Activated T-helper 1 cell treated with anti-CD3 and anti-CD28 coated beads, Interleukin-2, amount 50 U/mL, for 16 hours (primary cell): ENCODE measurements at regions not wholly inside any gene's neighbourhood (a gene's known extent, or its start where the extent isn't known, plus 50 kb on each side); places are given as distances from the start of the nearest gene placed in this dataset.
"Not testable (repeated sequence)": the region's sequence is repeated elsewhere in the genome, so short reads cannot be mapped to it uniquely, and the experiment has no call there.

Experiments
- DNase-seq, 2 donors: peaks; one replicate each; pipeline ENCODE4 v3.0.0-alpha.2; 2020; ENCODE audit warnings: low read depth in 1 of 2, low spot score in 1 of 2

DNA sequence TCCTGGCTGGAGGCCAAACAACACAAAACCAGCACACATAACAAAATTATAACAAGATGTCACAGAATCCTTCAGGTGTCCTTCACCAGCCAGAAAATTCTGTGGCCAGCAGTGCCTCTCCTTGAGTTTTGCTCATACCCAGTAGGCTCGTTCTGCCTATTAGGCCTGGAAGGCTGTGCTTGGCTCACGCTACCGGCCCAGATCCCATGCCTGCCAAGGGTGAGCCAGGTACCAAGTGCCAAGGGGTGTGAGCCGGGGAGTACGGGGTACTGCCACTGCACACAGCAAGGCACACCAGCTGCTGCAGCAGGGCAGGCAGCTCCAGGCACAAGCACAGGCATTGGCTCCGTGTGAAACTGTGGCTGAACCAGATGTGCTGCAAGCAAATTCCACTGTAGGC, 1562.0 kb downstream of the REEP3 start:
- no peak for DNase-seq

DNA sequence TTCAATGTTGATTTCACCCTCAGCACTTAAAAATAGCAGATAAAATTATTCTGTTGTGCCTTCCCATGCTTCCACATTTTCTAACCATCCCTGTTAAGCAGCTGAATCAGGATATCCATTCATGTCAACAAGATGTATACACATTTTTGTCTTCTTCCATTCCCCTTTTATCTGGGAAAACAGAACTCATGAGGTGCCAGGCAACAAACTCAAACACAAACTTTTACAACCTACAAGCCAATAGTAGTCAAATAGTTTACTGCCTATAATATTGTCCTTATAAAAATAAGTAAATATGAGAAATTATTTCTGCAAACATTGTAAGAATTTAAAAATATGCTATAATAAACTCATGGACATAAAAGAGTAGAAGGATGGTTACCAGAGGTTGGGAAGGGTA, 1569.8 kb downstream of the REEP3 start:
- no peak for DNase-seq

DNA sequence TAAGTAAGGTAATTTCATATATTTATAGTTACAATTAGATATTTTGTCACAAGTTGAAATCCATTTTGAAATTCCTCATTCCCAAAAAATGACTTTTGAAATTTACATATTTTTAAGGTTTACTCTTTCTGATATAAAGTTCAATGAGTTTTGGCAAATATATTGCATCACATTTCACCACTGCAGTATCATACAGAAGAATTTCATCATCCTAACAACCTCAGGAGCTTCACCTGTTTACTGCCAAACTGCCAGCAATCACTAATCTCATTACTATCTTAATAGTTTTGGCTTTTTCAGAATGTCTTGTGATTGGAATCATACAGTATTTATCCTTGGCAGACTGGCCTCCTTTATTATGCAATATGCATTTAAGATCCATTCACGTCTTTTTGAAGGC, 1578.9 kb downstream of the REEP3 start:
- no peak for DNase-seq

DNA sequence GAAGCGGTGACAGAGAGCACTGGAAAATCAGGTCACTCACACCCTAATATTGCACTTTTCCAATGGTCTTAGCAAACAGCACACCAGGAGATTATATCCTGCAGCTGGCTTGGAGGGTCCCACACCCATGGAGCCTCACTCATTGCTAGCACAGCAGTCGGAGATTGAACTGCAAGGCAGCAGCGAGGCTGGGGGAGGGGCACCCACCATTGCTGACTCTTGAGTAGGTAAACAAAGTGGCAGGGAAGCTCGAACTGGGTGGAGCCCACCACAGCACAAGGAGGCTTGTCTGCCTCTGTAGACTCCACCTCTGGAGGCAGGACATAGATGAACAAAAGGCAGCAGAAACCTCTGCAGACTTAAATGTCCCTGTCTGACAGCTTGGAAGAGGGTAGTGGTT, 1579.7 kb downstream of the REEP3 start:
- DNase-seq, result not testable (repeated sequence)

DNA sequence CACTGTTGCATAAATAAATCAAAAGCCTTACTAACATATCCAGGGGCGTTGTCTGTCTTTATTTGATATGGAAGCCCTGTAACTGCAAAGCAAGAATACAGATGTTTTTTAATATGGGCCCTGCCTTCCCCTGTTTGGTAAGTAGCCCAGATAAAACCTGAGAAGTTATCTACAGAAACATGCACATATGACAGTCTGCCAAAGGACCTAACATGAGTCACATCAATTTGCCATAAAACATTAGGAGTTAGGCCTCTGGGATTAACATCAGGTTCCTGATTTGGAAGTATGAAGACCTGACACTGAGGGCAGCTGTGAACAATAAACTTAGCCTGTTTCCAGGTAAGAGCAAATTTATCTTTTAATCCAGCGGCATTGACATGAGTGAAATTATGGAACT, 1588.8 kb downstream of the REEP3 start:
- DNase-seq, result no peak

DNA sequence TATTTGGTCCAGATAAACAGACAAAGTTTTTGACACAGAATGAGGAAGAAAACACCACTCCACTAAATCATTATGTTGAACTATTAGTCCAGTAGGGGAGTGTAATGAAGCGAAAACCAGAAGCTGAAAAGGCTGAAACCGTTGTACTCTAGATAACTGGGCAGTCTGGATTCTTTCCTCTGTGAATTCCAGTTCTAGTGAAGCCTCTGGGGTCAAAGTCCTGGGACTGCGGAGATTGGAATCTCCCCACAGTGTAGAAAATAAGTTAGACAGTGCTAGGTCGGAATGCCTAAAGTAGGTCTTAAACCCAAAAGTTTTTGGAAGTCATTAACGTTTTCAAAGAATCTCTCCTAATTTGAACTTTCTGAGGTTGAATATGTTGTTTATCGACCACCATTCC, 1589.9 kb downstream of the REEP3 start:
- DNase-seq, result not testable (repeated sequence)

DNA sequence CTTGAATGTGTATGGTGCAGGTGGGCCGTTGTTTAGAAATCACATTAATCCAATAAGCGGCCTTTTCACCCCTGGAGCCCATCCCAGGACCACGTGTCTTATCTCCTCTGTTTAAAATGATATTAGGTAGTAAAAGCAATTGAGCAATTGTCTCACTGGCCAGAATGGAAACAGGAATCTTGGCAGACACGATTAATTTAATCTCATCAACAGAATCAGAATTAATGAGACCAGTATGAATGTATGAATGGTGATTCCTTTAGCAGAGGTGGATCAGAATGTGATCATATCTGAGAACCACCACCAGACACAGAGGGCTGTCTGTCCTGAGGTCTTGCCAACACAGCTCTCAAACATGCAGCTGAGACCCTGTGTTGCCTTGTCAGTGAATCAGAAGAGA, 1591.4 kb downstream of the REEP3 start:
- no peak for DNase-seq

DNA sequence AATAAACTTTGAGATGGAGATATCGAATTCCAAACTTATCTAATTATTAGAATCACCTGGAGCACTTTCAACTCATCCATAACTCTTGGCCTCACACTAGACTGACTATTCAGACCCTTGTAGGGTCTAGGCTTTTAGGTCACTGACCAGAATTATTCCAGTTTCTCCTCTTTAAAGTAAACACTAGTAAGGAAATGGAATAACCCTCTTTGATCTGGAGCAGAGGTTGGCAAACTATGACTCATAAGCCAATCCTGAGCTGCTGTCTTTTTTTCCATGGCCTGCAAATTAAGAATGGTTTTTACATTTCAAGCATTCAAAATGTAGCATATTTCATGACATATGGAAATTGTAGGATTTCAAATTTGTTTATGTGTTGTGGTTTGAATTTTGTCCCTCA, 1601.9 kb downstream of the REEP3 start:
- no peak for DNase-seq

DNA sequence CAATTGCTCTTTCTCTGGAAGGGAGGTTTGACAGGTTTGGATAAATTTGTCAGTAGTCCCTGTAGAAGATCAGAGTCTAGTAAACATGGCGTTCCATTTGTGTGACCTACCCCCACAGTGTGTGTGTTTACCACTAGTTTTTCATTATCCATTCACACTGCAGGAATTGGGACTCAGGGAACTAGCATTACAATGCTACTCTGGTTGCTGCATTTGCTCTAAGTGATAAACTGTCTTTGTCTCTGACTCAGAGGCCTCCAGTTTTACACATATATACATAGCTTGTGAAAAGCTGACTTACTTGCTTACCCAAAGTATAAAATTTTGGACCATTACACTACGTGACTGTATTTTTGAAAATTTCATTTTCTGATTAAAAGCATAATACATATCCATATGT, 1604.0 kb downstream of the REEP3 start:
- no peak for DNase-seq

DNA sequence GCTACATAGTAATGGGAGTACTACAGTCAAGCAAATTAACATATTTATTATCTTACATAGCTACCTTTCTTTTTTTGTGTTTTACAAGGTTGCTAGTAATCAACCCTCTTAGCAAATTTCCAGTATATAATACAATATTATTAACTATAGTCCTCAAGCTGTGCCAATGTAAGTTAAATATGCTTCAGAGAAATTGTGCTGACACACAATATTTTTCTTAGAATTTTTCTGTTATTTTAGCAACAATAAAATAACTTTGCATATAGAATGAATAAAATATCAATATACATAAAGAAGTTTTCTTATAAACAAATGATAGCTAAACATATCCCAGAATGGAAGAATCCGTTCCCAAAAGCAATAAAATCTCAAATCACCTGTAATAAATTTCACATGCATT, 1605.1 kb downstream of the REEP3 start:
- DNase-seq, result no peak

DNA sequence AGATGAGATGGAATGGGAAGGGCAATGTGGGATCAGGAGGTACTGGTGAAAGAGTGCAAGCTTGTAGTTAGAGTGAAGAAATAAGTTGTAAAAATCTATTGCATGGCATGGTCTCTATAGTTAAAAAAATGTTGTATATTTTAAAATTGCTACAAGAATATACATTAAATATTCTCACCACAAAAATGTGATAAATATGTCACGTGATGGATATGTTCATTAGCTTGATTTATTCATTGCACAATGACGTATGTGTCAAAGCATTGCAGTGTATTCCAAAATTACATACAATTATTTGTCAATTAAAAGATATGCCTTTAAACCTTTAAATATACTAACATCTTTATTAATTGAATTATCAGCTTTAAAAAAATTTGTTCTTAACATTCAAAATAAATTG, 1607.1 kb downstream of the REEP3 start:
- DNase-seq, result no peak

DNA sequence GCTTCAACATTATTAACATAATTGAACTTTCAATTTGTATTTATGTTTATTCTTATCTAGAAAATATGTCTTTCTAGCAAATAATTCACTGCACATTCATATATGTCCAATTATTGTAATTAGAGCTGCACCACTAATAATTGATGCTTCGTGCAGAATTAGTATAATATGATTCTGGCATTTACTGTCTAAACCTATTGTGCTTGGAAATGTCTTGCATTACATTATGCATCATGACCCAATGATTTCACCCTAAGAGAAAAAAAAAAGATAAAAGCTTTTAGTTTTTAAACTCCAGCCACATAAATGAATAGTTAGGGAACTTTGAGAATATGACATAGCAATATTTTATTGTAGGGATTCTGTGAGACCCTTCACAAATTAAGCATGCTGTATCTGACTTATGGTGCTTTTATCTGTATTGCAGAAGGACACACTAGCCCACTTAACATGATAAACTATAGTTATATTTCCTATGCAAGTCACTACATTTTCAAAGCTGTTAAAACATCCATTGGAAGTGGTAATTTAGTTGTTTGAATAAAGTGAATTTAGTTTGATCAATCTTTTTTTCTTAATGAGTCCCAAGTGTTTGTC, 1609.1 kb downstream of the REEP3 start:
- no peak for DNase-seq

DNA sequence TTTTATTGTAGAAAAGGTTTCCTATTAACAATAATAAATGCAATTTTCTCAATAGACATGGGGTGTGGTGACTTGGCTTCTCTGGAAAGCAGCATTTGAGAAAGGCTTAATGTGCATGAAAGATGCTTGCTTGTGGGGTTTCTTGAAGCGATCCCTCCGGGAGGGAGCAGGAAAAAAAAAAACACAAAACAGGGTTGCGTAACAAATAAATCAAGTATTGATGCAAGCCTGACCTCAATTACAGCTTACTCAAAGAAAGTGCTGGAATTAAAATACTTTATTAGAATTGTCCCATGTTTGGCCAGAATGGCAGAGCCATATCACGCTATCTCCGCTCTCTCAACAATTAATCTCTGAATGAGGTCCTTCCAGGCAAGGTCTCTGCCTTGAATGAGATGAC, 1612.5 kb downstream of the REEP3 start:
- no peak for DNase-seq

DNA sequence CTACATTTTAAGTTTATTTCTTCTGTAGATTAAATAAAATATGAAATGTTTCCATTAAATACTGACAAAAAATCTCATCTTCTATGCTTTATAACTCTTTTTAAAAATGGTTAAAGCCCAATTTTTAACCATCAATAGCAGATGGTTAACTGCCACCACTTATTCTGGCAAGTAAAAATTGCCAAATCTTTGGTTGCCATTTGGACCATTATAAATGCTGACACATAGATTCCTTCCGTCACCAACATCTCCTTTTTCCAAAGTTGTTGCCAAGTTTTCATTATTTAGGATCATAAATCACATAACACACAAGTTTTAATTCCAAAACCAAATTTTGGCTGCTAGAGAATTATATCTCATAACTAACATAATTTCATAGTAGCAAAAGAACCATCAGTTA, 1614.3 kb downstream of the REEP3 start:
- DNase-seq, result no peak

DNA sequence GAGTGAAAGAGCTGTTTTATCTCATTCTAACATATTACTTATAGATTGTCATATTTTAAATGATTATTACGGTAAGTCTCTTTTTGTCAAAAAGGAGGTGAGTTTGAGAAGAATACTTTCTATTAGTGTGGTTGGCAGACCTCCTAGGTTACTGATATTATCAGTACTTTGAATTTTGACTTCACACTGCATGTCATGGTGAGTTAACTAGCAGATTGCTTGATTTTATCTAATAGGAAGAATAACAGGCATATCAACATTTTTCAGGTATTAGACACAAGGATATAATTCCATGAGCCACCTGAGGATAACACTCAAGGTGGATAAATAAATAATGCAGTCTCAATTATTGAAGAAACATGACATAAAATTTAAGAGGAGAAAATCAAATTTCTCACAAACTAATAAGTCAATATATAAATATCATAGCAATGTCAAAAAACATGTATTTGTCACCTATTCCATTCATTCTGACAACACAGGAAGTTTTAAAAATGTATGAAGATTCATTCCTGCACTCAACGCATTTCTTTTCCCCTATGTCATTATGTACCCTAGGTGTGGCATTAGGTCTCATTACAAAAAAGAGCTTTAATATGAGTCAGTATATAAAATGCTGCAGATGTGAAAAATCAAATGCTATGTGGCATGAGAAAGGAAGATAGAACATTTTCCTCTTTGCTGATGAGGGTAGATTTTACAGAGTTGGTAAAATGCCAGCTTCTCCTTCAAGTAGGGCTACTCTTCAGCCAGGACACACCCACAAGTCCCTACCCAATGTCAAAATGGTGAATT, 1621.6 kb downstream of the REEP3 start:
- no peak for DNase-seq

DNA sequence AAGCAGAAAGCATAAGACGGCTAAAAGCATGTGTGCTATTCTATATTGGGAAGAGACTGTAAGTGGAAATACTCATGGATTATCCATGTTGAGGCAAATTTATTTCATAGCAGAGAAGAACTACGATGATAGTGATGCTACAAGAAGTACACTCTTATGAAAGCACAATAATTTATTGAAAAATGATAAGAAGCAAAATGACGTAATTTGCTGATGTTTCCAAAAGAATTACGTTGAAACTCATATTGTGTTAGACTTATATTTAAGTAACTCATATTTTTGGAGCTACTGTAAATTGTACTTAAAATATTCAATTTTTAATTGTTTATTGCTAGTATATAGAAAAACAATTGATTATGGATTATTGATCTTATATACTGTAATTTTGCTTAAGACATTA, 1622.5 kb downstream of the REEP3 start:
- DNase-seq, result no peak

DNA sequence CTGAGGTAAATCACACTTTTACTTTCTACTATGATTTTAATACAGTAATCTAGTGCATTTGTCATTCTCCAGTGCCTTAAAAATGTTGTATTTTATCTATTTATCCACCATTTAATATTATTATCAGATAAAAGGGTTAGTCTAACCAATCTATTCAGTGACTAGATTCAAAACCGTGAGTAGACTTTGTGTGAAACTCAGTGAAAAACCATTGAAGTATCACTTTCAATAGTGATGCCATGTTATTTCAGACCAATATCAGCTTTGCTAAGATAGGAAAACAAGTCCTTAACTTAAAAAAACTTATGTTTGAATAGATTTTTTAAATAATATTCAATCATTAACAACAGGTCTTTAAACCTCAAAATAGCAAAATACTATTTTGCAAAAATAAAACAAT, 1628.7 kb downstream of the REEP3 start:
- no peak for DNase-seq

DNA sequence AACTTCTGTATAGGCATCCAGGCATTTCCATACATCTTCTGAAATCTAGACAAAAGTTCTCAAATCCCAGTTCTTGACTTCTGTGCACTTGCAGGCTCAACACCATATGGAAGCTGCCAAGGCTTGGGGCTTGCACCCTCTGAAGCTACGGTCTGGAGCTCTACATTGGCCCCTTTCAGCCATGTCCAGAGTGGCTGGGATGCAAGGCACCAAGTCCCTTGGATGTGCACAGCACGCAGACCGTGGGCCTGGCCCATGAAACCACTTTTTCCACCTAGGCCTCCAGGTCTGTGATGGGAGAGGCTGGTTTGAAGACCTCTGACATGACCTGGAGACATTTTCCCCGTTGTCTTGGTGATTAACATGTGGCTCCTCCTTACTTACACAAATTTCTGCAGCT, 1645.1 kb downstream of the REEP3 start:
- DNase-seq, result no peak

DNA sequence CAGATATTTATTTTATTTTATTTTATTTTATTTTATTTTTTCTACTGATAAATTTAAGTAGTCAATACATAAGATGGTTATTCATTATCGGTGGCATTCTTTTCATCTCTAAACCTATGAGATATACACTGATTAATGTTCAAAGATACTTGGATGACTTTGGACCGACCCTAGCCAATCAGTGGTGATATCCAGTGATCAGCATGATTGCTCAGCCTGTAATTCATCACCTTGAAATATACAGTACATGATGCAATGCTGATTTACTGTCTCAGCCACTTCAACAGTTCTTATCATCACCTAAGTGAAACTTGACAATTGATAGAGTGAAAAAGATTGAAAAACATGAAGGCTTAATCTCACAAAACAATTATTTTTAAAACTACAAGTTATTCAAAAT, 1651.0 kb downstream of the REEP3 start:
- DNase-seq, result no peak

DNA sequence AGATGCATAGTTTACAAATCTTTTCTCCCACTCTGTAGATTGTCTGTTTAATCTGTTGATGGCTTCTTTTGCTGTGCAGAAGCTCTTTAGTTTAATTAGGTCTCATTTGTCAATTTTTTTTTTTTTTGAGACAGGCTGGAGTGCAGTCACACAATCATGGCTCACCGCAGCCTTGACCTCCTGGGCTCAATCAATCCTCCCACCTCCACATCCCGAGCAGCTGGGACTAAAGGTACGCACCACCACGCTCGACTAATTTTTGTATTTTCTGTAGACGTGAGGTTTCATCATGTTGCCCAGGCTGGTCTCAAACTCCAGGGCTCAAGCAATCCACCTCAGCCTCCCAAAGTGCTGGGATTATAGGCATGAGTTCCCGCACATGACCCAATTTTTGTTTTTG, 1655.8 kb downstream of the REEP3 start:
- no peak for DNase-seq

DNA sequence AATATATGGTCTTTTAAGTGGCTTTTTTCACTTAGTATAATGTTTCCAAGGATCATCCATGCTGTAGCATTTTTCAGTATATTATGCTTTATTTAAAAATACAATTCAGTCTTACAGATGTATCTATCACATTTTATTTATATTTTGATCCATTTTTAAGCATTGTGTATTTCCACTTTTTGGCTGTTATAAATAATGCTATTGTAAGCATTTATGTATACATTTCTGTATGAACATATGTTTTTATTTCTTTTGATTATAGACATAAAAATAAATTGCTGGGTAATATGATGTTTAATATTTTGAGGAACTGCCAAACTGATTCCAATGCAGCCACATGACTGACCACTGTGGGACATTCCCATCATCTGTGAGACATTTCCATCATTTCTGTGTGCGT, 1662.0 kb downstream of the REEP3 start:
- no peak for DNase-seq

DNA sequence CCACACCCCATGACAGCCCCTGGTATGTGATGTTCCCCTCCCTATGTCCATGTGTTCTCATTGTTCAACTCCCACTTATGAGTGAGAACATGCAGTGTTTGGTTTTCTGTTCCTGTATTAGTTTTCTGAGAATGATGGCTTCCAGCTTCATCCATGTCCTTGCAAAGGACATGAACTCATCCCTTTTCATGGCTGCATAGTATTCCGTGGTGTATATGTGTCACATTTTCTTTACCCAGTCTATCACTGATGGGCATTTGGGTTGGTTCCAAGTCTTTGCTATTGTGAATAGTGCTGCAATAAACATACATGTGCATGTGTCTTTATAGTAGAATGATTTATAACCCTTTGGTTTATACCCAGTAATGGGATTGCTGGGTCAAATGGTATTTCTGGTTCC, 1665.5 kb downstream of the REEP3 start:
- DNase-seq, result not testable (repeated sequence)

DNA sequence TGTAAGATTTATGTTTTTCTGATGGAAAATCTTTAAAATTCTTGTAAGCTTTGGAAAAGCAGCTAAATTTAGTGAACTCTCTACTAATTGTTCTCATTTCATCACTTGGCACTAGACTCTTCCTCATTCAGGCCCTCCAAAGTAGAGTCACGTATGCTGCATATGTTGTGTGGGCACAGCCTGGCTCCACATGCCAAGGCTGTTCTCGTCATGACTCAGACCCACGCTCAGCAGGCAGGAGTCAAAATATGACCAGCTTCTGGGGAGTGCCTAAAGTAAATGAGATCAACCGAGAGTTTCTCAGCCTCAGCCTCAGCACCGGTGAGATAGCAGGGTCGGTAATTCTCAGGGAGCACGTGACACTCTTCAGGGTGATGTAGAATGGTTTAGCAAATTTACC, 1672.9 kb downstream of the REEP3 start:
- no peak for DNase-seq
